ENCODE measurements at regions not wholly inside any gene's neighbourhood (a gene's known extent, or its start where the extent isn't known, plus 50 kb on each side); places are given as distances from the start of the nearest gene placed in this dataset.

DNA sequence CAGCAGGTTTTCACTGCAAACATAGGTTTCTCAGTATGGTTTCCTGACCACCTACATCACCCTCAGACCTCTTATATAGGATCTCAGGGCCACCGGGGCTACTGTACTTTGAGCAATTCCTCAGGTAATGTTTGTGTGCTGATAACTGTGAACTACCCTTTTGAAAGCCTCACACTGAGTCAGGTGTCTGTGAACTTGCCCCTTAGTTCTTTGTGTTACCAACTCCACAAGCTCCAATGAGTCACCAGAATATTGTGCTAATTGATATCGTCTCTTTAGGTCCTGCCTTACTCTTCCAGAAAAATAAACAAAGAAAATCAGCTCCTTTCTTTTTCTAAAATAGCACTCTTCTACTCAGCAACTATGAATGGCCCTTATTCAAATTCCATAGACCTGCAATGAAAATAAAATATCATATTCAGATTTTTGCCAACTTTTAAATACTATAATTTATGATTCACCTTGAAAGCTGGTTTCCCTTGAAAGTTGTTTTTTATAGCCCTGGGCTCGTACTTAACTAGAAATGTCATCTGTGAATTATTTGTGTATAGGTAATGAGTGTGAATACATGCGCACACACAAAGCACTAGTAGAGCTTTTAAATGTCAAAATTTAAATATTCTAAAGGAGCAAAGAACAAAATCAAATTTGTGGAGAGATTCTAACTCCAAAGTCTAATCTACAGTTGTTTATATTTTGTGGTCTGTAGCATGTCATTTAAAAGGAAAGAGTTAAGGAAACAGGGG is 88.1 kb upstream of the WARS2 start:
- TF ChIP-seq, protein P1, sequence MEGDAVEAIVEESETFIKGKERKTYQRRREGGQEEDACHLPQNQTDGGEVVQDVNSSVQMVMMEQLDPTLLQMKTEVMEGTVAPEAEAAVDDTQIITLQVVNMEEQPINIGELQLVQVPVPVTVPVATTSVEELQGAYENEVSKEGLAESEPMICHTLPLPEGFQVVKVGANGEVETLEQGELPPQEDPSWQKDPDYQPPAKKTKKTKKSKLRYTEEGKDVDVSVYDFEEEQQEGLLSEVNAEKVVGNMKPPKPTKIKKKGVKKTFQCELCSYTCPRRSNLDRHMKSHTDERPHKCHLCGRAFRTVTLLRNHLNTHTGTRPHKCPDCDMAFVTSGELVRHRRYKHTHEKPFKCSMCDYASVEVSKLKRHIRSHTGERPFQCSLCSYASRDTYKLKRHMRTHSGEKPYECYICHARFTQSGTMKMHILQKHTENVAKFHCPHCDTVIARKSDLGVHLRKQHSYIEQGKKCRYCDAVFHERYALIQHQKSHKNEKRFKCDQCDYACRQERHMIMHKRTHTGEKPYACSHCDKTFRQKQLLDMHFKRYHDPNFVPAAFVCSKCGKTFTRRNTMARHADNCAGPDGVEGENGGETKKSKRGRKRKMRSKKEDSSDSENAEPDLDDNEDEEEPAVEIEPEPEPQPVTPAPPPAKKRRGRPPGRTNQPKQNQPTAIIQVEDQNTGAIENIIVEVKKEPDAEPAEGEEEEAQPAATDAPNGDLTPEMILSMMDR (IDR thresholded peaks at IDR 0.05; ENCODE audit: low read depth, low read length, poor library complexity, severe bottlenecking) = no peak
- no peak for TF ChIP-seq EZH2phosphoT487 (IDR thresholded peaks at IDR 0.05; ENCODE audit: borderline replicate concordance, low read length)

Measured in DOHH2 (cell line).